Upper lobe of left lung (tissue), 4 donors: ENCODE measurements at regions not wholly inside any gene's neighbourhood (a gene's known extent, or its start where the extent isn't known, plus 50 kb on each side); places are given as distances from the start of the nearest gene placed in this dataset.

Experiments used
- EP300 ChIP-seq, 4 donors: sonication (generic); formaldehyde crosslinking; IDR thresholded peaks; one replicate each; pipeline ENCODE4 v1.5.1; 2017; ENCODE audit warnings: antibody characterized with exemption in 4 of 4, control low read depth in 2 of 4
- POLR2A ChIP-seq, 4 donors: fragments of 450-650 bp; IDR thresholded peaks; one replicate each; pipeline ENCODE4 v1.5.1; 2016 to 2017; ENCODE audit warnings: antibody characterized with exemption in 4 of 4, mild to moderate bottlenecking in 2 of 4
- POLR2AphosphoS5 ChIP-seq, 2 donors: sonication (generic); formaldehyde crosslinking; IDR thresholded peaks; one replicate each; pipeline ENCODE4 v1.5.1; 2017; ENCODE audit warnings: antibody characterized with exemption in 2 of 2

- TF ChIP-seq POLR2AphosphoS5 (IDR thresholded peaks at IDR 0.05) (no peak), POLR2A (IDR thresholded peaks at IDR 0.05) (no peak), EP300 (IDR thresholded peaks at IDR 0.05) (no peak)
Measured at GRCh38 chr11:70628176-70628854, 230.0 kb downstream of the CTTN start.
